Neural progenitor cell (in vitro differentiated cells): ENCODE measurements at regions not wholly inside any gene's neighbourhood (a gene's known extent, or its start where the extent isn't known, plus 50 kb on each side); places are given as distances from the start of the nearest gene placed in this dataset.
A peak's percentile ranks its signal among the peaks of the same experiment; 100 is the strongest.

Experiments used
- DNase-seq: peaks from one replicate; pipeline ENCODE4 v3.0.0-alpha.2; 2016; ENCODE audit warnings: low spot score
- H2AFZ ChIP-seq: fragments of 200-600 bp; sonication (generic); replicated peaks from 2 replicates; pipeline ENCODE4 v1.6.1; 2016; ENCODE audit warnings: antibody characterized with exemption
- H3F3A ChIP-seq: fragments of 200-600 bp; sonication (generic); 2 replicates; pipeline ENCODE4 v1.6.1; 2016; ENCODE audit warnings: antibody characterized with exemption, low read depth
- H3K27ac ChIP-seq: fragments of 200-600 bp; sonication (generic); 2 replicates; pipeline ENCODE4 v1.5.1; 2016; ENCODE audit warnings: mild to moderate bottlenecking
- H3K27me3 ChIP-seq: fragments of 200-600 bp; sonication (generic); 2 replicates; pipeline ENCODE4 v1.6.1; 2016; ENCODE audit warnings: mild to moderate bottlenecking, moderate library complexity
- H3K36me3 ChIP-seq: fragments of 200-600 bp; sonication (generic); 2 replicates; pipeline ENCODE4 v1.5.1; 2016
- H3K4me1 ChIP-seq: fragments of 200-600 bp; sonication (generic); 2 replicates; pipeline ENCODE4 v1.6.1; 2016; ENCODE audit warnings: mixed run types
- H3K4me2 ChIP-seq: fragments of 200-600 bp; sonication (generic); 2 replicates; pipeline ENCODE4 v1.6.1; 2016
- H3K4me3 ChIP-seq: fragments of 200-600 bp; sonication (generic); 2 replicates; pipeline ENCODE4 v1.5.1; 2016
- H3K79me2 ChIP-seq: fragments of 200-600 bp; sonication (generic); 2 replicates; pipeline ENCODE4 v1.6.1; 2016; ENCODE audit warnings: low read depth
- H3K9ac ChIP-seq: fragments of 200-600 bp; sonication (generic); 2 replicates; pipeline ENCODE4 v1.6.1; 2016
- H3K9me3 ChIP-seq: fragments of 200-600 bp; sonication (generic); 2 replicates; pipeline ENCODE4 v1.5.1; 2016; ENCODE audit warnings: low read depth
- H4K20me1 ChIP-seq: fragments of 200-600 bp; sonication (generic); 2 replicates; pipeline ENCODE4 v1.6.1; 2016; ENCODE audit warnings: low read depth
- H3K27ac Mint-ChIP-seq: 3 replicates; pipeline ENCODE4 v1.8.0; 2021; ENCODE audit warnings: mixed read lengths
- H3K27me3 Mint-ChIP-seq: 2 replicates; pipeline ENCODE4 v1.8.0; 2022; ENCODE audit warnings: low read depth, mild to moderate bottlenecking, inconsistent platforms, moderate library complexity, mixed read lengths; ENCODE audit not compliant: insufficient read depth
- H3K36me3 Mint-ChIP-seq: 3 replicates; pipeline ENCODE4 v1.8.0; 2021; ENCODE audit warnings: mixed read lengths
- H3K4me1 Mint-ChIP-seq: 3 replicates; pipeline ENCODE4 v1.8.0; 2021; ENCODE audit warnings: mixed read lengths
- H3K4me3 Mint-ChIP-seq: 3 replicates; pipeline ENCODE4 v1.8.0; 2021; ENCODE audit warnings: mild to moderate bottlenecking, moderate library complexity, mixed read lengths
- H3K9me3 Mint-ChIP-seq: 3 replicates; pipeline ENCODE4 v1.8.0; 2020; ENCODE audit warnings: mixed read lengths
- EZH2 ChIP-seq: fragments of 200-600 bp; sonication (generic); IDR thresholded peaks from 2 replicates; pipeline ENCODE4 v1.6.1; 2017; ENCODE audit warnings: antibody characterized with exemption, mild to moderate bottlenecking, moderate library complexity
- EZH2phosphoT487 ChIP-seq: fragments of 200-600 bp; sonication (generic); IDR thresholded peaks from 2 replicates; pipeline ENCODE4 v1.6.1; 2017; ENCODE audit warnings: antibody characterized with exemption
- TF ChIP-seq, protein P1 (sequence below): fragments of 200-600 bp; sonication (generic); IDR thresholded peaks from 2 replicates; pipeline ENCODE4 v1.5.1; 2017; ENCODE audit warnings: antibody characterized with exemption, mild to moderate bottlenecking

- peak overlapping the region; percentile 5 for H2AFZ ChIP-seq
- no peak for DNase-seq
- H3K4me3 ChIP-seq: no peak overlapping the region
- H3K27ac Mint-ChIP-seq: no peak overlapping the region
- H3K4me3 Mint-ChIP-seq: no peak overlapping the region
- H3K4me2 ChIP-seq: no peak overlapping the region
- no peaks in the 10 kb centered on the region for H3K27me3 Mint-ChIP-seq
- peaks cover 21% of the 10 kb centered on the region for H3K4me1 ChIP-seq
- H3K9me3 ChIP-seq: no peaks in the 10 kb centered on the region
- H3K4me1 Mint-ChIP-seq: peaks cover 2% of the 10 kb centered on the region
- no peaks in the 10 kb centered on the region for H4K20me1 ChIP-seq
- H3K27ac ChIP-seq: no peak overlapping the region
- H3F3A ChIP-seq: no peaks in the 10 kb centered on the region
- H3K36me3 Mint-ChIP-seq: no peaks in the 10 kb centered on the region
- no peak overlapping the region for H3K9ac ChIP-seq
- no peaks in the 10 kb centered on the region for H3K36me3 ChIP-seq
- no peaks in the 10 kb centered on the region for H3K27me3 ChIP-seq
- H3K79me2 ChIP-seq: no peaks in the 10 kb centered on the region
- H3K9me3 Mint-ChIP-seq: no peaks in the 10 kb centered on the region
- TF ChIP-seq EZH2 (no peak), EZH2phosphoT487 (no peak)
- TF ChIP-seq, protein P1, sequence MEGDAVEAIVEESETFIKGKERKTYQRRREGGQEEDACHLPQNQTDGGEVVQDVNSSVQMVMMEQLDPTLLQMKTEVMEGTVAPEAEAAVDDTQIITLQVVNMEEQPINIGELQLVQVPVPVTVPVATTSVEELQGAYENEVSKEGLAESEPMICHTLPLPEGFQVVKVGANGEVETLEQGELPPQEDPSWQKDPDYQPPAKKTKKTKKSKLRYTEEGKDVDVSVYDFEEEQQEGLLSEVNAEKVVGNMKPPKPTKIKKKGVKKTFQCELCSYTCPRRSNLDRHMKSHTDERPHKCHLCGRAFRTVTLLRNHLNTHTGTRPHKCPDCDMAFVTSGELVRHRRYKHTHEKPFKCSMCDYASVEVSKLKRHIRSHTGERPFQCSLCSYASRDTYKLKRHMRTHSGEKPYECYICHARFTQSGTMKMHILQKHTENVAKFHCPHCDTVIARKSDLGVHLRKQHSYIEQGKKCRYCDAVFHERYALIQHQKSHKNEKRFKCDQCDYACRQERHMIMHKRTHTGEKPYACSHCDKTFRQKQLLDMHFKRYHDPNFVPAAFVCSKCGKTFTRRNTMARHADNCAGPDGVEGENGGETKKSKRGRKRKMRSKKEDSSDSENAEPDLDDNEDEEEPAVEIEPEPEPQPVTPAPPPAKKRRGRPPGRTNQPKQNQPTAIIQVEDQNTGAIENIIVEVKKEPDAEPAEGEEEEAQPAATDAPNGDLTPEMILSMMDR: no peak
Measured at GRCh38 chr2:75801234-75801982, 90.7 kb upstream of the GCFC2 start.

GRCh38 chr2:75800456-75800855, 89.7 kb upstream of the GCFC2 start:
- H3K27ac ChIP-seq: no peak overlapping the region
- no peak overlapping the region for H3K4me3 ChIP-seq
- no peak overlapping the region for H3K4me2 ChIP-seq
- no peaks in the 10 kb centered on the region for H3K9me3 ChIP-seq
- TF ChIP-seq EZH2phosphoT487: no peak
- TF ChIP-seq, protein P1: no peak
- no peak for TF ChIP-seq EZH2
- H3K4me1 ChIP-seq: peaks cover 21% of the 10 kb centered on the region
- H3F3A ChIP-seq: no peaks in the 10 kb centered on the region
- no peak overlapping the region for H2AFZ ChIP-seq
- peaks cover 2% of the 10 kb centered on the region for H3K4me1 Mint-ChIP-seq
- no peak overlapping the region for H3K9ac ChIP-seq
- no peak for DNase-seq
- H3K36me3 ChIP-seq: no peaks in the 10 kb centered on the region
- no peaks in the 10 kb centered on the region for H3K79me2 ChIP-seq
- H4K20me1 ChIP-seq: no peaks in the 10 kb centered on the region
- no peak overlapping the region for H3K4me3 Mint-ChIP-seq
- H3K9me3 Mint-ChIP-seq: no peaks in the 10 kb centered on the region
- H3K27me3 ChIP-seq: no peaks in the 10 kb centered on the region
- H3K27ac Mint-ChIP-seq: no peak overlapping the region
- H3K27me3 Mint-ChIP-seq: no peaks in the 10 kb centered on the region
- no peaks in the 10 kb centered on the region for H3K36me3 Mint-ChIP-seq

DNA sequence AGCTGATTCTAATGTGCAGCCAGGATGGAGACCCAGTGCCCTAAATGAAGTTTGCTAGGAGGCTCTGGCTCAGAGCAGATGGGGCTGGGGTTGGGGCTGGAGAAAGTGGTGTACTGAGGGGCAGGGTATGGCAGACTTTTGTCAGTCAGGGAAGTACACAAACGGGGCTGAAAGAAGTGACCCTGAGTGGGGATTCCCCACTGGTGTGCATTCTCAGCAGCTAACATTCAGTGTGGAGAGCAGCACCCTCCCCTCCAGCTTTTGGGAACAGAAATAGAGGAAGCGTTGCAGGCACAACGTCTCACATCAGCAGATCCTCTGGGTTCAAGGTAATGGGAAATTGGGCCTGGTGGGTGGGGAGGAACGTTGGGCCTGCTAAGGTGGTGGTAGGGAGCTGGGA, 89.1 kb upstream of the GCFC2 start:
- Mint-ChIP-seq H3K27me3 (no peaks in the 10 kb centered on the region), H3K9me3 (no peaks in the 10 kb centered on the region), H3K27ac (no peak overlapping the region), H3K36me3 (no peaks in the 10 kb centered on the region), H3K4me1 (peaks cover 2% of the 10 kb centered on the region), H3K4me3 (no peak overlapping the region)
- Histone ChIP-seq H3K27me3 (no peaks in the 10 kb centered on the region), H2AFZ (no peak overlapping the region), H3K9me3 (no peaks in the 10 kb centered on the region), H3K79me2 (no peaks in the 10 kb centered on the region), H4K20me1 (no peaks in the 10 kb centered on the region), H3K4me2 (no peak overlapping the region), H3K27ac (no peak overlapping the region), H3K4me1 (peaks cover 21% of the 10 kb centered on the region), H3K4me3 (no peak overlapping the region), H3K9ac (no peak overlapping the region), H3K36me3 (no peaks in the 10 kb centered on the region), H3F3A (no peaks in the 10 kb centered on the region)
- TF ChIP-seq, protein P1: no peak
- TF ChIP-seq EZH2phosphoT487: no peak
- TF ChIP-seq EZH2: no peak
- no peak for DNase-seq
